ENCODE measurements at regions not wholly inside any gene's neighbourhood (a gene's known extent, or its start where the extent isn't known, plus 50 kb on each side); places are given as distances from the start of the nearest gene placed in this dataset.

DNA sequence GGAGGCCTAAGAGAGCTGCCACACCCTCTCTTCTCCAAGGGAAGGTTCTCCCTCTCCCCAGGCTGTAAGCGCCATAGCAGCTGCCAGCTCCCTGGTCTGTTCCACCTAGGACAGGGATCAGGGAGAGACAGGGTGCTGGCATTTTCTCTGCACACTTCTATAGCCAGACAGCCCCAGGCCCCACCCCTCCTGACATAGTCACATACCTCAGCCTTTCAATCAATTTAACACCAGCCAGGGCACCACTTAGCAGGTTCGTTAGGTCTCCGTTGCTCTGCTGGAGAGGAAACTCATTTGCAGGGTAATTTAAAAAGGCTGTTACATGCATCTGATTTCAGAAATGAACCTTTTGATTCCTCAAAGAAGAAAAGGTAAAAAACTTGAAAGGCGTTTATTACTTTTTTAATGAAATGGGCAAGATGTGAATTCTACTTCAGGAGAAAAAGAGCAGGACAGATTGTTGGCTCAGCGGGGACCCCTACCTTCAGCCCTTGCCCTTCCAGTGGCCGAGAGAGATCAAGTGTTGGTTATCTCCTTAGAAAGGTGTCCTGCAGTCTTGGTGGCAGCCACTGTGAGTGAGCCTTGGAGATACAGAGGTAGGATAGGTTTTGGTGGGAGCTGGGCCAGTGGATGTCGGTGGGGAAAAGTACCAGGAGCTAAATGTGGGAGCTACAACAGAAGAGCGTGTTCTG lies 180.5 kb upstream of the GALNT17 start:
- Histone ChIP-seq H3K4me1 (ENCODE audit: control insufficient read depth, insufficient read depth, low read length) (no peaks in the 10 kb centered on the region), H3K27ac (ENCODE audit: low read depth, low read length) (no peak overlapping the region), H3K9ac (ENCODE audit: low read length) (no peak overlapping the region), H3K36me3 (ENCODE audit: control insufficient read depth, insufficient read depth, low read length) (no peaks in the 10 kb centered on the region), H3K27me3 (ENCODE audit: control insufficient read depth, insufficient read depth, low read length) (no peaks in the 10 kb centered on the region), H3K4me3 (ENCODE audit: low read length) (no peak overlapping the region)

DNA sequence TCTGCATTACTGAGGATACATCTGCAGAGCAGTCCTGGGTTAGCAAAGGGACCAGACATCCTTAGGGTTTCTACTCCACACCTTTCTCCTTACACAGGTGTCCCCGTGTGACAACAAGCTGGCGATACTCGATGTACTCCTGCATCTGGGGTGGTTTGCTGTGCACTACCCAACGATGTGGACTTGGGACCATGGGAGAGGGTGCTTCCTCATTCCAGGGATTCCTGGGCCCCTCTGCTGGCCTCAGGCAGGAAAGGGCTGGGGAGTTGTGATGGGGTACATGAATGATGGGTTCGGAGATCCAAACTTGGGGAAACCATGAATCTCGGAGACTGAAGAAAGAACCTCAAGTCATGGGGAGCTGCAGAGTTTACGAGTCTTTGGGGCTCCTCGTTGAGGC lies 179.6 kb upstream of the GALNT17 start:
- no peak overlapping the region for H3K4me3 ChIP-seq (ENCODE audit: low read length)
- H3K9ac ChIP-seq (ENCODE audit: low read length) = no peak overlapping the region
- H3K27me3 ChIP-seq (ENCODE audit: control insufficient read depth, insufficient read depth, low read length) = no peaks in the 10 kb centered on the region
- no peaks in the 10 kb centered on the region for H3K36me3 ChIP-seq (ENCODE audit: control insufficient read depth, insufficient read depth, low read length)
- H3K27ac ChIP-seq (ENCODE audit: low read depth, low read length) = no peak overlapping the region
- H3K4me1 ChIP-seq (ENCODE audit: control insufficient read depth, insufficient read depth, low read length) = no peaks in the 10 kb centered on the region

DNA sequence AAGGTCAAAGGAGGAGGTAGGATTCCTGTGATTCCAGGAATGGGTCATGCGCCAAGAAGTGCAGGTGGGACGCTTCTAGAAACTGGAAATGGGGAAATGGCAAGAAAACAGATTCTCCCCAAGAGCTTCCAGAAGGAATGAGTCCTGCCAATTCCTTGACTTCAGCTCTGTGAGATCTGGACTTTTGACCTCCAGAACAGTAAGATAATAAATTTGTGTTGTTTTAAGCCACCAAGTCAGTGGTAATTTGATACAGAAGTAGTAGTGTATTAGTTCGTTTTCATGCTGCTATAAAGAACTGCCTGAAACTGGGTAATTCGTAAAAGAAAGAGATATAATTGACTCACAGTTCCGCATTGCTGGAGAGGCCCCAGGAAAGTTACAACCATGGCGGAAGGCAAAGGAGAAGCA lies 178.6 kb upstream of the GALNT17 start:
- Histone ChIP-seq H3K4me3 (ENCODE audit: low read length) (no peak overlapping the region), H3K4me1 (ENCODE audit: control insufficient read depth, insufficient read depth, low read length) (no peaks in the 10 kb centered on the region), H3K27ac (ENCODE audit: low read depth, low read length) (no peak overlapping the region), H3K9ac (ENCODE audit: low read length) (no peak overlapping the region), H3K27me3 (ENCODE audit: control insufficient read depth, insufficient read depth, low read length) (no peaks in the 10 kb centered on the region), H3K36me3 (ENCODE audit: control insufficient read depth, insufficient read depth, low read length) (no peaks in the 10 kb centered on the region)

DNA sequence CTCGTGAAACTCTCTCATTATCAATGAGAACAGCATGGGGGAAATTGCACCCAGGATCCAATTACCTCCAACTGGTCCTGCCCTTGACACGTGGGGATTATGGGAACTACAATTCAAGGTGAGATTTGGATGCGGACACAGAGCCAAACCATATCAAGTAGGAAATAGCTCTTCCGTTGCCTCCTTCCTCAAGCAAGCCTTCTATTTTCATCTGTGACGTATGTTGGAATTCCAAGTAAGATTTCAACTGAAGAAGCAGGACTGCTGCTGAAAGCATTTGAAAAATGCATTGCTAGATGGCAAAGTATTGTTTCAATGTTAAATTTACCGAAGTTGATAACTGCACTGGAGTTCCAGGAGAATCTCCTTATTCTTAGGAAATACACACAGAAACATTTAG lies 178.1 kb upstream of the GALNT17 start:
- no peaks in the 10 kb centered on the region for H3K27me3 ChIP-seq (ENCODE audit: control insufficient read depth, insufficient read depth, low read length)
- no peaks in the 10 kb centered on the region for H3K4me1 ChIP-seq (ENCODE audit: control insufficient read depth, insufficient read depth, low read length)
- no peak overlapping the region for H3K4me3 ChIP-seq (ENCODE audit: low read length)
- H3K9ac ChIP-seq (ENCODE audit: low read length) = no peak overlapping the region
- H3K36me3 ChIP-seq (ENCODE audit: control insufficient read depth, insufficient read depth, low read length) = no peaks in the 10 kb centered on the region
- H3K27ac ChIP-seq (ENCODE audit: low read depth, low read length) = no peak overlapping the region

DNA sequence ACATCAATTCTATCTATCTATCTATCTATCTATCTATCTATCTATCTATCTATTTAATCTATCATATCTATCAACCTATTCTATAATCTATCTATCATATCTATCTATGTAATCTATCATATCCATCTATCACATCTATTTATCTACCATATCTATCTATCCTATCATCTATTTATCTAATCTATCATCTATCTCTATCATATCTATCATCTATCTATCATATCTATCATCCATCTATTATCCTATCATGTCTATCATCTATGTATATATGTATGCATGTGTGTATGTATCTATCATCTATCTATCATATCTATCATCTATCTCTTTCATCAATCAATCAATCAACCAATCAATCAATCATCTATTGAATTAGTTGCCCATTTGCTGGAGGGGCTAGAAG lies 159.3 kb upstream of the GALNT17 start:
- Histone ChIP-seq H3K4me1 (ENCODE audit: control insufficient read depth, insufficient read depth, low read length) (no peaks in the 10 kb centered on the region), H3K27ac (ENCODE audit: low read depth, low read length) (no peak overlapping the region), H3K4me3 (ENCODE audit: low read length) (no peak overlapping the region), H3K27me3 (ENCODE audit: control insufficient read depth, insufficient read depth, low read length) (no peaks in the 10 kb centered on the region), H3K9ac (ENCODE audit: low read length) (no peak overlapping the region), H3K36me3 (ENCODE audit: control insufficient read depth, insufficient read depth, low read length) (no peaks in the 10 kb centered on the region)

DNA sequence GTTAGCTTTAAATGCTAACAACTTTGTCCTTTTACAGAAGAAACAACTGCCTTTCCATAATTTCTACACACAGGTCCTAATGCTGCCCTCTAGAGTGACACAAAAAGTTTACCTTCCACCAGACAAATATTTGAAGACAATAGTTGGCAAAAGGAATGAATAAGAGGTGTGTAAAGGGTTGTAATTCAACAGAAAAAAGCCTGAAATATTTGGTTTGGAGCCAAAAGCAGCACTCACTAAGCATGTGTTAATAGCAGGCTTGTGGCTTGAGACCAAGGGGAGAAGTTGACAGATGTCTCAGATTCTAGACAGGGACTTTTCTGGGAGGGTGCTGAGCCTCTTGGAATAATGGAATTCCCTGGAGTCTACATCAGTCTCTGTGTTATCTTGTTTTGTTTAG lies 156.2 kb upstream of the GALNT17 start:
- Histone ChIP-seq H3K27ac (ENCODE audit: low read depth, low read length) (no peak overlapping the region), H3K4me1 (ENCODE audit: control insufficient read depth, insufficient read depth, low read length) (no peaks in the 10 kb centered on the region), H3K36me3 (ENCODE audit: control insufficient read depth, insufficient read depth, low read length) (no peaks in the 10 kb centered on the region), H3K4me3 (ENCODE audit: low read length) (no peak overlapping the region), H3K27me3 (ENCODE audit: control insufficient read depth, insufficient read depth, low read length) (no peaks in the 10 kb centered on the region), H3K9ac (ENCODE audit: low read length) (no peak overlapping the region)

DNA sequence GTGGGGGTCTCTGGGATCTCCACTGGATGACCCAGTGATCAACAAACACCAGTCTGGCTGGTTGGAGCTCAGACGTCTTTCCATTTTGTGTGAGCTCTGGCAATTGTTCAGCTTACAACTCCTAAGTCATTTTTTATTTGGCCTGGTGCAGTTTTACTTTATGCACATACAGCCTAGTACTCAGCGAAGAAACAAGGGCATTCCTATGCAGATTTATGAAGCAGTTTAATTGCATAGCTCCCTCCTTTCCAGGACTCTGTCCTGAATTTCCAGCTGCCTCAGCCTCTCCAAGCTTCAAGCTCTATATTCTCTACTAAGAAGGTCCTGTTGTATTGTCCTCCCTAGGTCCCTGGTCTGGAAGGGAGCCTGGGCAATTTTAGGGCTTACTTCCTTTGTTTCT lies 145.6 kb upstream of the GALNT17 start:
- no peak overlapping the region for H3K9ac ChIP-seq (ENCODE audit: low read length)
- no peaks in the 10 kb centered on the region for H3K36me3 ChIP-seq (ENCODE audit: control insufficient read depth, insufficient read depth, low read length)
- H3K4me1 ChIP-seq (ENCODE audit: control insufficient read depth, insufficient read depth, low read length) = no peaks in the 10 kb centered on the region
- no peaks in the 10 kb centered on the region for H3K27me3 ChIP-seq (ENCODE audit: control insufficient read depth, insufficient read depth, low read length)
- H3K27ac ChIP-seq (ENCODE audit: low read depth, low read length) = no peak overlapping the region
- H3K4me3 ChIP-seq (ENCODE audit: low read length) = no peak overlapping the region

DNA sequence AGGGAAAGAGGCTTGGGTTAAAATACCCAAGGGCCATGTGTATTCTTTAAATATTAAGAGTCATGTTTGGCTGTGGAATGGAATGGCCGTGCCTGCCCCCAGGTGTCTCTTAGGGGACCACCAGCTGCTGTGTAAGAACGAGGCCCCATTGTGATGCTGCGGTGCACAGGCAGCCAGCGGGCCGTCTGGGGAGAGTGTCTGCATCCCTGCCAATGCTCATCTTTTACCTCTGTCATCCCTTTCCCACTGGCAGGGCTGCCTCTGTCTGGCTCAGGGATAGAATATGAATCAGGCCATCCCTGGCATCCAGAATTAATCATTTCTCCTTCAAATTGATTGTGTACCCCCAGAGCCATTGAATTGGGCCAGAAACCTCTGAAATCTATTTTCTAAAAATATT lies 137.8 kb upstream of the GALNT17 start:
- Histone ChIP-seq H3K4me1 (ENCODE audit: control insufficient read depth, insufficient read depth, low read length) (no peaks in the 10 kb centered on the region), H3K27ac (ENCODE audit: low read depth, low read length) (no peak overlapping the region), H3K9ac (ENCODE audit: low read length) (no peak overlapping the region), H3K27me3 (ENCODE audit: control insufficient read depth, insufficient read depth, low read length) (no peaks in the 10 kb centered on the region), H3K4me3 (ENCODE audit: low read length) (no peak overlapping the region), H3K36me3 (ENCODE audit: control insufficient read depth, insufficient read depth, low read length) (no peaks in the 10 kb centered on the region)

DNA sequence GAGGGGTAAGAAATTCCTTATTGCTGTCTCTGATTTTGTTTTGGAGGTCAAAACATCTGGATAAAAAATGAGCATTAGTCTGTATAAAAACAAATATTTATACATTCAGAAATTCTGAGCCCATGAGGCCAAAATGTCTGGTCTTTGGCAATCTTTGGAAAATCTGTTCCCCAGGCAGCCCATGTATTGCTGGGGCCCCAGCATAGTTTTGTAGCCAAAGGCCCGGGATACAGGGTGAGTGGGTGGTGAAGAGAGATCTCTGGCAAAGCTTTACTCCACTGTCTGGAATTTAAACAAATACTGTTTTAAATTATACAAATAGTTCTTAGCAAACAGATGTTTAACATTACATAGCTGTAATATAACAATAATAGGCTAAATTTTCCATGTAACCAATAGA lies 134.7 kb upstream of the GALNT17 start:
- Histone ChIP-seq H3K27me3 (ENCODE audit: control insufficient read depth, insufficient read depth, low read length) (no peaks in the 10 kb centered on the region), H3K4me3 (ENCODE audit: low read length) (no peak overlapping the region), H3K4me1 (ENCODE audit: control insufficient read depth, insufficient read depth, low read length) (no peaks in the 10 kb centered on the region), H3K9ac (ENCODE audit: low read length) (no peak overlapping the region), H3K27ac (ENCODE audit: low read depth, low read length) (no peak overlapping the region), H3K36me3 (ENCODE audit: control insufficient read depth, insufficient read depth, low read length) (no peaks in the 10 kb centered on the region)

DNA sequence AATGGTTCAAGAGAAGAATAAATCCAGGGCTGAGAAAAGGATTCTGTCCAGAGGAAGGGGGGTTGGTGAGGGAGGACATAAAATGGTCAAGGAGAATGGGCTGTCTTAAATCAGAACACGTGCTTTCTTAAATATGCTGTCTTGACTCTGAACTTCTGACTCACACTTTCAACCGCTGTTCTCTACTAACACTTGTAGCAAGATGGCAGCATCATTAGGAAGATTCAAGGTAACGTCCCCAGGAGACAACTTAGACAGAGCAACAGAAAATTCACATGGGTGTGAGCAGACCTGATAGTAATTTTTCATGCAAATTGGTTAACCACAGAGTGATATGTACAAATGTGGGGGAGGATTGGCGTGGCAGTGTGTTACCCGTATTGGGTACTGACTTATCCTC lies 126.8 kb upstream of the GALNT17 start:
- no peaks in the 10 kb centered on the region for H3K36me3 ChIP-seq (ENCODE audit: control insufficient read depth, insufficient read depth, low read length)
- H3K27ac ChIP-seq (ENCODE audit: low read depth, low read length) = no peak overlapping the region
- no peaks in the 10 kb centered on the region for H3K4me1 ChIP-seq (ENCODE audit: control insufficient read depth, insufficient read depth, low read length)
- no peak overlapping the region for H3K4me3 ChIP-seq (ENCODE audit: low read length)
- no peak overlapping the region for H3K9ac ChIP-seq (ENCODE audit: low read length)
- no peaks in the 10 kb centered on the region for H3K27me3 ChIP-seq (ENCODE audit: control insufficient read depth, insufficient read depth, low read length)

DNA sequence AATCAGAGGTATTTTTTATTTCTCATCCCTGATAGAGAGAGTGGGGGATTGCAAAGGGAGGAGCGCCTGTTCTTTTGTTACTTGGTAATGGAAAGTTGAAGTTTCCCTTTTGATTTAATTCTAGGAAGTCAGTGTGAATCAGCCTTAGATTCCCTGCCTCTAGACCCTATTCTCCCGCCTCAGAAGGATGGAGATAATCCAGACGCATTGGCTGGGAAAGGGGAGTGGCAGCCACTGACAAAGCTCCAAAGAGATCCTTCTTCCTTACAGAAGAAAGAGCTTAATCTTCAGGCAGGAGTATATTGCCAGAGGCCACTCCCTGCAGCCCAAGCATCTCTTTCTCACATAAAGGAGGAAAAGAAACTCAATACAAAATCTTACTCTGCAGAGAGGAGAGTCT lies 122.3 kb upstream of the GALNT17 start:
- H3K36me3 ChIP-seq (ENCODE audit: control insufficient read depth, insufficient read depth, low read length) = no peaks in the 10 kb centered on the region
- no peak overlapping the region for H3K27ac ChIP-seq (ENCODE audit: low read depth, low read length)
- H3K9ac ChIP-seq (ENCODE audit: low read length) = no peak overlapping the region
- H3K4me1 ChIP-seq (ENCODE audit: control insufficient read depth, insufficient read depth, low read length) = no peaks in the 10 kb centered on the region
- no peaks in the 10 kb centered on the region for H3K27me3 ChIP-seq (ENCODE audit: control insufficient read depth, insufficient read depth, low read length)
- no peak overlapping the region for H3K4me3 ChIP-seq (ENCODE audit: low read length)

DNA sequence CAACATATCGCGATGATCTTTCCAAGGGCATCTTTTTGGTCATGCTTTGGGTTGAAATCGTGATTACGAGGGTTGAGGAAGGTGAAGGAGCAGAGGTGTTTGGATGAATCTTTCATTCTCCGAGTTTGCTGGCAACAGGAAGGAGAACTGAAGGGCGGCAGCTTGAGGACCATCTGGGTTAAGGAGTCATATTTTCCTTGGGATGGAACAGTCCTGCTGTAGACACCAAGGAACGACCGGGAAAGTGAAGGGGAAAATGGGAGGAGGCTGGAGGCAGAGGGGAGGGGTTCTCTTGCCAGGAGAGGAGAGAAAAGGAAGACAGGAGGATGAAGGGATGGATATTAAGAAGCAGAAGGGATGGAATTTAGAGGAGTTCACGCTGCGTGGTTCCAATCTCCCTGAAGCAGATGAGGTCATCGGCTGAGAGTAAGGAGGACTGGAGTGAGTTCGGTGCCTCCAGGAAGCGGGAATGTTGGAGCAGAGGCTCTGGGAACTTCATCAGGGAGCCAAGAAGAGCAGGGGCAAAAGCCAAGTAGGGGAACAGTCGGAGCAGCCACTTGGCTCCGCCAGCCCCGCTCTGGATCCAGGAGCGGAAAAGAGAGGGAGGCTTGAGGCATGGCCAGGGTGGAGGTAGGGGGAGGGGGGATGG lies 116.6 kb upstream of the GALNT17 start:
- no peaks in the 10 kb centered on the region for H3K4me1 ChIP-seq (ENCODE audit: control insufficient read depth, insufficient read depth, low read length)
- H3K9ac ChIP-seq (ENCODE audit: low read length) = no peak overlapping the region
- no peak overlapping the region for H3K4me3 ChIP-seq (ENCODE audit: low read length)
- no peaks in the 10 kb centered on the region for H3K36me3 ChIP-seq (ENCODE audit: control insufficient read depth, insufficient read depth, low read length)
- no peaks in the 10 kb centered on the region for H3K27me3 ChIP-seq (ENCODE audit: control insufficient read depth, insufficient read depth, low read length)
- H3K27ac ChIP-seq (ENCODE audit: low read depth, low read length) = no peak overlapping the region

DNA sequence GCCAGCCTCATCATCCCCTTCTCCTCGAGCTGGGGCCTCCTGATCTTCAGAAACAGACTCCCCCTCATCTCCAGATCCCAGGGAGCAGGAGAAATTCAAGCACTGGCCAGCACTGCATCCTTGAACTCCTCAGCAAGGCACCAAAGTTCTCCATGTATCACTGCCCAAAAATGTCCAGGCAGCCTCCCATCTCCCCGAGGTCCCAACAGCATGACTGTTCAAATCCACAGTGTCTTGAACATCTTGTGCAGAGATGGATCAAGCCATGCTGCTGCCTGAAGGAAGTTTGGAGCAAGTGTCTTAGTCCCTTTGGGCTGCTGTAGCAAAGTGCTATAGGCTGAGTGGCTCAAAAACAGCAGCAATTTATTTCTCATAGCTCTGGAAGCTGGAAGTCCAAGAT lies 115.5 kb upstream of the GALNT17 start:
- Histone ChIP-seq H3K9ac (ENCODE audit: low read length) (no peak overlapping the region), H3K27me3 (ENCODE audit: control insufficient read depth, insufficient read depth, low read length) (no peaks in the 10 kb centered on the region), H3K36me3 (ENCODE audit: control insufficient read depth, insufficient read depth, low read length) (no peaks in the 10 kb centered on the region), H3K4me1 (ENCODE audit: control insufficient read depth, insufficient read depth, low read length) (no peaks in the 10 kb centered on the region), H3K4me3 (ENCODE audit: low read length) (no peak overlapping the region), H3K27ac (ENCODE audit: low read depth, low read length) (no peak overlapping the region)
